Cardiac fibroblast (primary cell): ENCODE measurements at regions not wholly inside any gene's neighbourhood (a gene's known extent, or its start where the extent isn't known, plus 50 kb on each side); places are given as distances from the start of the nearest gene placed in this dataset.

Experiments used
- DNase-seq, 2 donors: peaks; one replicate each; pipeline versions ENCODE4 v3.0.0 to v3.0.0-alpha.2; 2010; ENCODE audit warnings: low read depth in 2 of 2
- H3K4me3 ChIP-seq, 2 donors: replicated peaks in 1 of 2; 1 replicate in 1 of 2; 2 replicates in 1 of 2; pipeline ENCODE4 v1.5.1; 2011; ENCODE audit warnings: low read depth in 2 of 2, low read length in 2 of 2, mild to moderate bottlenecking in 2 of 2, moderate library complexity in 1 of 2
- TF ChIP-seq, protein P1 (sequence below): IDR thresholded peaks from one replicate; pipeline ENCODE4 v1.5.1; 2011; ENCODE audit warnings: low read depth, mild to moderate bottlenecking, low read length, inconsistent platforms

DNA sequence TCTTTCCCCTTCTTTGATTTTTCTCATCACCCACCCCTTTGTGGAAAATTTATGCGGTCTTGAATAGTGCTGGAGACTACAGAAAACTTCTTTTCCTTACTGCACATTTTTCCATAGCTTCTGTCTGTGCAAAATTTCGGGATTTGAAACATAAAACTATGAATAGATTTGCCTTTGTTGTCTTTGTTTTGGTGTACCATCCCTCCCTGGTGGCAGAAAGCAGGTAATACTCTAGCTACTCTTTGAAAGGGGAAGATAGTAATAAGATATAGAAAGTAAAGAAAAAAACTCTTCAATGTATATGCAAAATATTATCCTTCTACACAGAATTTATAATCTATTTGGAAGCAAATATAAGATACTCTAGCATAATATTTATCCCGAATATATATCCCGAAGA lies 79.1 kb upstream of the LMO3 start:
- H3K4me3 ChIP-seq = no peak overlapping the region
- TF ChIP-seq, protein P1, sequence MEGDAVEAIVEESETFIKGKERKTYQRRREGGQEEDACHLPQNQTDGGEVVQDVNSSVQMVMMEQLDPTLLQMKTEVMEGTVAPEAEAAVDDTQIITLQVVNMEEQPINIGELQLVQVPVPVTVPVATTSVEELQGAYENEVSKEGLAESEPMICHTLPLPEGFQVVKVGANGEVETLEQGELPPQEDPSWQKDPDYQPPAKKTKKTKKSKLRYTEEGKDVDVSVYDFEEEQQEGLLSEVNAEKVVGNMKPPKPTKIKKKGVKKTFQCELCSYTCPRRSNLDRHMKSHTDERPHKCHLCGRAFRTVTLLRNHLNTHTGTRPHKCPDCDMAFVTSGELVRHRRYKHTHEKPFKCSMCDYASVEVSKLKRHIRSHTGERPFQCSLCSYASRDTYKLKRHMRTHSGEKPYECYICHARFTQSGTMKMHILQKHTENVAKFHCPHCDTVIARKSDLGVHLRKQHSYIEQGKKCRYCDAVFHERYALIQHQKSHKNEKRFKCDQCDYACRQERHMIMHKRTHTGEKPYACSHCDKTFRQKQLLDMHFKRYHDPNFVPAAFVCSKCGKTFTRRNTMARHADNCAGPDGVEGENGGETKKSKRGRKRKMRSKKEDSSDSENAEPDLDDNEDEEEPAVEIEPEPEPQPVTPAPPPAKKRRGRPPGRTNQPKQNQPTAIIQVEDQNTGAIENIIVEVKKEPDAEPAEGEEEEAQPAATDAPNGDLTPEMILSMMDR = peak; percentile 49
- DNase-seq = peak; percentile 38 to 50

DNA sequence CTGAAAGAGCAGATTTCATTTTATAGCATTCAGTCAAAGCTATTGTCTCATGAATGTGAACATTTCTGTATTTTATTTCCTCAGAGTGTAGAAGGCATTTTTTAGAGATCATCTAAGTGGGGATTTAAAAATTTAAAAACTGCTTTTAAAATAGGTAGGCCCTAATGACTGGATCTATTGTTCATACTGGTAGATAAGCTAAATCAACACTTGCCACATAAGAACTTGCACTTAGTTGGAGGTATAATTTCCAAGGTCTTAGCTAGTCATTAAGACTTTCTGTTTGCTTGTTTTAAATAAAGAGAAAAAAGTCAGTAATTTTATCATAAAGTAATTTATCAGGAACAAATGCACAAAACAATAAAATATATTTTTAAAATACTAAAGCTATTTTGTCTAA lies 75.2 kb upstream of the LMO3 start:
- TF ChIP-seq, protein P1 = no peak
- no peak overlapping the region for H3K4me3 ChIP-seq
- no peak for DNase-seq

DNA sequence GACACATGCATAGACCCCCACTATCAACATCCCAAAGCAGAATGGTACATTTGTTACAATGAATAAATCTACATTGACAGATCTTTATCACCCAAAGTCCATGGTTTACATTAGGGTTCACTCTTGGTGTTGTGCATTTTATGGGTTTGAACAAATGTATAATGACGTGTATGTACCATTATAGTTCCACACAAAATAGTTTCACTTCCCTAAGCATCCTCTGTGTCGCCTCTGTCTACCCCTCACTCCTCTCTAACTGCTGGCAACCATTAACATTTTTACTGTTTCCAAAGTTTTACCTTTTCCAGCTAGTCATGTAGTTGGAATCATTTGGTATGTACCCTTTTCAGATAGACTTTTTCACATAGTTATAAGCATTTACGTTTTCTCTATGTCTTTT lies 69.5 kb upstream of the LMO3 start:
- no peak overlapping the region for H3K4me3 ChIP-seq
- TF ChIP-seq, protein P1 = no peak
- no peak for DNase-seq

DNA sequence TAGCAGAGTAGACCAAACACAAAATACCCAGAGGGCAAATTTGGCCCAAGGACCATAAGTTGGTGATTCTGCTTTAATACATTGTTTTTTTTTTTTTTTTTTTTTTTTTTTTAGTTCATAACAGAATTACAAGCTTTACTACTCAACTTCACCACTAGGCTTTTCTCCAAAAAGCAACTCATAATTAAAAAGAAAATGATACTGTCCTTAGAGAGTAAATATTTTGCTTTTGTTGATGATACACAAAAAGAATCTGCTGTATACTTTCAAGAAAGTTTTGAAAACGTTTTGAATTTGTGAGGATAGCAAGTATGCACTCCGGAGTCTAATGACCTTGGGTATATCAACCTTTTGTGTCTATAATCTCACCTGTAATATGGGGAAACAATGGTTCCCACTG lies 68.9 kb upstream of the LMO3 start:
- TF ChIP-seq, protein P1 = no peak
- DNase-seq = no peak
- no peak overlapping the region for H3K4me3 ChIP-seq

DNA sequence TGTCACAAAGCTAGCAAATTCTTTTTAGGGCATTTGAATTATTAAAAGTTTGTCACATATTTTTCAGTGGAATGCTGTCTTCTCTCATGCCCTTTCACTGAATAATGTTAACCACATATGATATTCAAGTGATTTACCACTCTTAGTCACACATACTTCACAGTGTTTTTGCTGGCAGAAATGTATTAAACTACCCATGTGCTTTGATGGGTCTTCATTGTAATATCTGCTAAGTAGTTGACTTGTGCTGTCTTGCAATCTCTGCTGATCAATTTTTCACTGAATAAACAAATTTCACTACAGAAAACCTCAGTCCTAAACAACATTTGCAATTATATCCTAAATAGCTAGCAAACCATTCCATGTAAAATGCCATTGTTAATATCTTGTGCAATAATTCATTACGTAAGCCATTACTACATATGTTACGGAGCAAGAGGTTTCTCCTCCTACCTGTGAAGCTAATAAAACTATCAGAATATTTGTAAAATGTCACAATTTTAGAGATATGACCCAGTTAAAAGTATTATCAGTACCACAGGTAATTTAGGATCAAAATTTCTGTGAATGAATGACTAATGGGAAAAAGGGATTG lies 64.6 kb upstream of the LMO3 start:
- H3K4me3 ChIP-seq = no peak overlapping the region
- peak; percentile 14 to 58 for DNase-seq
- TF ChIP-seq, protein P1 = no peak

DNA sequence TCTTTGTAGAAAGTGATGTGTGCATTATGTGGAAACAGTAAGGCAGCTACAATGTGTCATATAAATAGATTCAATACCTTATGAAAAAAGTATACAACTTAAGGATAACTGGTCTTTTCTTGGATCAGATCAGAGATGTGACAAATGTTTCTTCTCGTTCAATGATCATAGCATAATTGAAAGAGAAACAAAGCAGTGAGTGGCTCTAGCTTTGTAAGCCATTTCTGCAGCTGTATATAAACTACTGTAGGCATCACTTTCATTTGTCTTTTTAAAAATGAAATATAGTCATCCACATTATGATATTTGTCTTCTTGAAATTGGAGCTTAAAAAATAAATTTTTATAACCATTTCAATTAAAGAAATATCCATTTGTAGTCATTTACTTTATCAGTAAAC lies 63.8 kb upstream of the LMO3 start:
- H3K4me3 ChIP-seq = no peak overlapping the region
- no peak for DNase-seq
- TF ChIP-seq, protein P1 = no peak

DNA sequence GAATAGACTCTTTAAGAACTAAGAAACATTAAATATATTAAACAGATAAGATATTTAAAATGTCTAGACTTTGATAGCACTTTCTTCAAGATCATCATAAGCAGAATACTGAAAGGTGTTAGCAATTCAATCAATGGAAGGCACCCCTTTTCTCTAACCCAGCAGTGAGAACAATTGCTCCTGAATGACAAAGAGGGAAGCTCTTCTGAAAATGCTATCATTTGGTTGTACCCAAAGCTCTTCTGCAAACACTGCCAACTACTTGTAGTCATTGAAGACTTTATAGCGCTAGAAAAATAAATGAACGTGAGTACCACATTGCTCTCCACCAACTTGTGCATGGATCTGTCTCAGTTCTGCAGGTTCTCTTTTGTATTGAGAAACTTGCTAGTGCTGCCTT lies 62.2 kb upstream of the LMO3 start:
- DNase-seq = no peak
- TF ChIP-seq, protein P1 = no peak

More for the DNA sequence above, 62.2 kb upstream of the LMO3 start:
- H3K4me3 ChIP-seq = no peak overlapping the region
